Hepatocyte (in vitro differentiated cells): ENCODE measurements at regions not wholly inside any gene's neighbourhood (a gene's known extent, or its start where the extent isn't known, plus 50 kb on each side); places are given as distances from the start of the nearest gene placed in this dataset.
"Not testable (repeated sequence)": the region's sequence is repeated elsewhere in the genome, so short reads cannot be mapped to it uniquely, and the experiment has no call there.

Source experiments
- DNase-seq: peaks from one replicate; pipeline ENCODE4 v3.0.0-alpha.2; 2016; ENCODE audit warnings: low spot score
- H2AFZ ChIP-seq: fragments of 200-600 bp; sonication (generic); 2 replicates; pipeline ENCODE4 v1.6.0; 2016; ENCODE audit warnings: antibody characterized with exemption, mild to moderate bottlenecking
- H3K27ac ChIP-seq: fragments of 200-600 bp; sonication (generic); 2 replicates; pipeline ENCODE4 v1.5.1; 2016; ENCODE audit warnings: mild to moderate bottlenecking
- H3K27me3 ChIP-seq: fragments of 200-600 bp; sonication (generic); 2 replicates; pipeline ENCODE4 v1.6.1; 2016
- H3K36me3 ChIP-seq: fragments of 200-600 bp; sonication (generic); replicated peaks from 2 replicates; pipeline ENCODE4 v1.5.1; 2016; ENCODE audit warnings: low read depth; ENCODE audit not compliant: insufficient read depth
- H3K4me1 ChIP-seq: fragments of 200-600 bp; sonication (generic); 2 replicates; pipeline ENCODE4 v1.5.1; 2016; ENCODE audit warnings: mild to moderate bottlenecking, moderate library complexity; ENCODE audit not compliant: insufficient read depth
- H3K4me2 ChIP-seq: fragments of 200-600 bp; sonication (generic); 2 replicates; pipeline ENCODE4 v1.6.0; 2016
- H3K4me3 ChIP-seq: fragments of 200-600 bp; sonication (generic); 2 replicates; pipeline ENCODE4 v1.5.1; 2016; ENCODE audit warnings: mild to moderate bottlenecking
- H3K79me2 ChIP-seq: fragments of 200-600 bp; sonication (generic); 2 replicates; pipeline ENCODE4 v1.6.0; 2017; ENCODE audit warnings: mild to moderate bottlenecking
- H3K9me2 ChIP-seq: fragments of 200-600 bp; sonication (generic); replicated peaks from 2 replicates; pipeline ENCODE4 v1.6.0; 2017; ENCODE audit warnings: mild to moderate bottlenecking; ENCODE audit not compliant: insufficient read depth
- H3K9me3 ChIP-seq: fragments of 200-600 bp; sonication (generic); 2 replicates; pipeline ENCODE4 v1.5.1; 2016; ENCODE audit warnings: low read depth, mild to moderate bottlenecking
- H4K20me1 ChIP-seq: fragments of 200-600 bp; sonication (generic); 2 replicates; pipeline ENCODE4 v1.6.0; 2016; ENCODE audit warnings: mild to moderate bottlenecking; ENCODE audit not compliant: insufficient read depth, poor library complexity, severe bottlenecking
- EZH2 ChIP-seq: fragments of 200-600 bp; sonication (generic); IDR thresholded peaks from 2 replicates; pipeline ENCODE4 v1.6.1; 2016; ENCODE audit warnings: antibody characterized with exemption, mild to moderate bottlenecking, borderline replicate concordance
- EZH2phosphoT487 ChIP-seq: fragments of 200-600 bp; sonication (generic); IDR thresholded peaks from one replicate; pipeline ENCODE4 v1.6.1; 2018; ENCODE audit warnings: antibody characterized with exemption, mild to moderate bottlenecking, low read depth, moderate library complexity; ENCODE audit not compliant: unreplicated experiment, severe bottlenecking
- WGBS: methylation state at CpG from one replicate; pipeline ENCODE4 v1.1.6; 2016; ENCODE audit warnings: low lambda C conversion rate; ENCODE audit errors: missing lambda C conversion rate; 5-methylcytosine and 5-hydroxymethylcytosine counted together
- TF ChIP-seq, protein P1 (sequence below): fragments of 200-600 bp; sonication (generic); IDR thresholded peaks from 2 replicates; pipeline ENCODE4 v1.5.1; 2016; ENCODE audit warnings: antibody characterized with exemption, mild to moderate bottlenecking; ENCODE audit not compliant: poor library complexity

DNA sequence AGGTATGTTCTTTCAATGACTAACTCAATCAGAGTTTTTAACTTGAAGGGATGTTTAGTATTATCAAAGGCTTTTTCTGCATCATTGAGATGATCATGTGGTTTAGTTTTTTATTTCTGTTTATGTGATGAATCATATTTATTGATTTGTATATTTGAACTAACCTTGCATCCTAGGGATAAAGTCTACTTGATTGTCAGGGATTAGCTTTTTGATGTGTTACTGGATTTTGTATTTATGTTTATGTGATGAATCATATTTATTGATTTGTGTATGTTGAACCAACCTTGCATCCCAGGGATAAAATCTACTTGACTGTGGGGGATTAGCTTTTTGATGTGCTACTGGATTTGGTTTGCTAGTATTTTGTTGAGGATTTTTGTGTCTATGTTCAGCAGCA is 615.4 kb upstream of the GRID2 start:
- no peak for DNase-seq
- H4K20me1 ChIP-seq: no peaks in the 10 kb centered on the region
- no peak for TF ChIP-seq EZH2
- TF ChIP-seq EZH2phosphoT487: no peak
- TF ChIP-seq, protein P1, sequence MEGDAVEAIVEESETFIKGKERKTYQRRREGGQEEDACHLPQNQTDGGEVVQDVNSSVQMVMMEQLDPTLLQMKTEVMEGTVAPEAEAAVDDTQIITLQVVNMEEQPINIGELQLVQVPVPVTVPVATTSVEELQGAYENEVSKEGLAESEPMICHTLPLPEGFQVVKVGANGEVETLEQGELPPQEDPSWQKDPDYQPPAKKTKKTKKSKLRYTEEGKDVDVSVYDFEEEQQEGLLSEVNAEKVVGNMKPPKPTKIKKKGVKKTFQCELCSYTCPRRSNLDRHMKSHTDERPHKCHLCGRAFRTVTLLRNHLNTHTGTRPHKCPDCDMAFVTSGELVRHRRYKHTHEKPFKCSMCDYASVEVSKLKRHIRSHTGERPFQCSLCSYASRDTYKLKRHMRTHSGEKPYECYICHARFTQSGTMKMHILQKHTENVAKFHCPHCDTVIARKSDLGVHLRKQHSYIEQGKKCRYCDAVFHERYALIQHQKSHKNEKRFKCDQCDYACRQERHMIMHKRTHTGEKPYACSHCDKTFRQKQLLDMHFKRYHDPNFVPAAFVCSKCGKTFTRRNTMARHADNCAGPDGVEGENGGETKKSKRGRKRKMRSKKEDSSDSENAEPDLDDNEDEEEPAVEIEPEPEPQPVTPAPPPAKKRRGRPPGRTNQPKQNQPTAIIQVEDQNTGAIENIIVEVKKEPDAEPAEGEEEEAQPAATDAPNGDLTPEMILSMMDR: no peak
- no peak overlapping the region for H3K4me3 ChIP-seq
- no peak overlapping the region for H3K27ac ChIP-seq
- no peak overlapping the region for H2AFZ ChIP-seq
- H3K79me2 ChIP-seq: no peaks in the 10 kb centered on the region
- H3K9me2 ChIP-seq: no peaks in the 10 kb centered on the region
- no peaks in the 10 kb centered on the region for H3K36me3 ChIP-seq
- H3K4me1 ChIP-seq: no peaks in the 10 kb centered on the region
- no peak overlapping the region for H3K4me2 ChIP-seq
- no peaks in the 10 kb centered on the region for H3K27me3 ChIP-seq
- H3K9me3 ChIP-seq: no peaks in the 10 kb centered on the region

DNA sequence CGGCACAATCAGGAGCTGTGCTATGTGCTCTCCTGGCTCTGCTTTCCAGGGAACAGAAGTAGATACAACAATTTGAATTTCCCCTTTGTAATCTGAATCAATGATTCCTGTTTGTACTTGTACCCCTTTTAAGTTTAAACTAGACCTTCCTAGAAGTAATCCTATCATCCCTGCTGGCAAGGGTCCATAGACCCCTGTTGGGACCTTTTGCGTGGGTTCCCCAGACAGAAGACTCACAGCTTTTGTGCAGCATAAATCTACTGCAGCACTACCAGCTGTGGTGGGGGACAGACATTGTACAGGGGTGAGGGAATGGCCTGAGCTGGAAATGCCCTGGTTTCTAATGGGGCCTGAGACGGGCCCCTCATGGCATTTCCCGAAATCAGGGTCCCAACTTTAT is 604.1 kb upstream of the GRID2 start:
- WGBS: 68% methylated on average over 4 of the region's 4 CpGs
- H2AFZ ChIP-seq, H3K4me1 ChIP-seq, H3K27me3 ChIP-seq, H3K79me2 ChIP-seq, H4K20me1 ChIP-seq, DNase-seq, H3K9me2 ChIP-seq, H3K4me3 ChIP-seq, H3K27ac ChIP-seq, H3K9me3 ChIP-seq, H3K4me2 ChIP-seq, H3K36me3 ChIP-seq: not testable (repeated sequence)

- H2AFZ ChIP-seq: no peak overlapping the region
- no peaks in the 10 kb centered on the region for H3K79me2 ChIP-seq
- H3K36me3 ChIP-seq: no peaks in the 10 kb centered on the region
- H3K27ac ChIP-seq: no peak overlapping the region
- 88% methylated on average over 2 of the region's 2 CpGs for WGBS
- H4K20me1 ChIP-seq: no peaks in the 10 kb centered on the region
- no peak overlapping the region for H3K4me2 ChIP-seq
- no peak for DNase-seq
- H3K9me3 ChIP-seq: no peaks in the 10 kb centered on the region
- H3K9me2 ChIP-seq: no peaks in the 10 kb centered on the region
- H3K4me1 ChIP-seq: no peaks in the 10 kb centered on the region
- no peak overlapping the region for H3K4me3 ChIP-seq
- H3K27me3 ChIP-seq: no peaks in the 10 kb centered on the region
- no peak for TF ChIP-seq EZH2phosphoT487
- TF ChIP-seq EZH2: no peak
- TF ChIP-seq, protein P1: no peak
These were observed 573.9 kb upstream of the GRID2 start for GRCh38 chr4:91729851-91730250.

DNA sequence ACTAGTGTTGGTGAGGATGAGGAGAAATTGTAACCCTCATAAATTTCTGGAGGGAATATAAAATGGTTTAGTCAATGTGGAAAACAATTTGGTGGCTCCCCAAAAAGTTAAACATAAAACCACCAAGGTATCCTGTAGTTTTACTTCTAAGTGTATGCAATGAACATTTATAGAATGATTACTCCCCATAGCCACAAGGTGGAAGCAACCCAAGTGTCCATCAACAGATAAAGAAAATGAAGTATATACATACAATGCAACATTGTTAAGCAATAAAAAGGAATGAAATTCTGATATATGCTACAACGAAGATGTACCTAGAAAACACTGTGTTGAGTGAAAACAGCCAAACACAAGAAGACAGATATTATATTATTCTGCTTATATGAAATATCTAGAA is 569.1 kb upstream of the GRID2 start:
- DNase-seq: no peak
- Histone ChIP-seq H3K4me1 (no peaks in the 10 kb centered on the region), H3K9me2 (no peaks in the 10 kb centered on the region), H3K79me2 (no peaks in the 10 kb centered on the region), H4K20me1 (no peaks in the 10 kb centered on the region), H2AFZ (no peak overlapping the region), H3K36me3 (no peaks in the 10 kb centered on the region), H3K27ac (no peak overlapping the region), H3K4me2 (no peak overlapping the region), H3K27me3 (no peaks in the 10 kb centered on the region), H3K9me3 (no peaks in the 10 kb centered on the region), H3K4me3 (no peak overlapping the region)
- TF ChIP-seq EZH2phosphoT487 (no peak), EZH2 (no peak)
- TF ChIP-seq, protein P1: peak; percentile 22
- WGBS: 87% methylated on average over 1 of the region's 1 CpG

GRCh38 chr4:91738831-91739230 is 564.9 kb upstream of the GRID2 start:
- H3K4me1 ChIP-seq, H3K79me2 ChIP-seq, H3K4me2 ChIP-seq, H2AFZ ChIP-seq, H4K20me1 ChIP-seq, H3K9me2 ChIP-seq, H3K27ac ChIP-seq, H3K27me3 ChIP-seq, H3K9me3 ChIP-seq, H3K4me3 ChIP-seq, H3K36me3 ChIP-seq, DNase-seq: not testable (repeated sequence)
